ENCODE measurements at regions not wholly inside any gene's neighbourhood (a gene's known extent, or its start where the extent isn't known, plus 50 kb on each side); places are given as distances from the start of the nearest gene placed in this dataset.

DNA sequence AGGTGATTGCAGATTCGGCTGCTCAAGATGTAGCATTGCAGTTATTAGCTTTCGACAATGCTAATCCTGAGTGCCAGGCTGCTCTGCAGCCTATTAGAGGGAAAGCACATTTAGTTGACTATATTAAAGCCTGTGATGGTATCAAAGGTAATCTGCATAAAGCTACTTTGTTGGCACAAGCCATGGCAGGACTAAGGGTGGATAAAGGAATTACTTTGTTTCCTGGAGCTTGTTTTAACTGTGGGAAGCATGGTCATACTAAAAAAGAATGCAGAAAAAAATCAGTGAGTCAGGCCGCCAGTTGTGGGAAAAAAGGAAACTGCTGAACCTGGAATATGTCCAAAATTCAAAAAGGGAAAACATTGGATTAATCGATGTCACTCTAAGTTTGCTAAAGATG lies 154.9 kb upstream of the TECRL start:
- H3K4me3 ChIP-seq (ENCODE audit: low read depth, low read length): no peak overlapping the region
- DNase-seq (ENCODE audit: low read depth): no peak
- TF ChIP-seq, protein P1, sequence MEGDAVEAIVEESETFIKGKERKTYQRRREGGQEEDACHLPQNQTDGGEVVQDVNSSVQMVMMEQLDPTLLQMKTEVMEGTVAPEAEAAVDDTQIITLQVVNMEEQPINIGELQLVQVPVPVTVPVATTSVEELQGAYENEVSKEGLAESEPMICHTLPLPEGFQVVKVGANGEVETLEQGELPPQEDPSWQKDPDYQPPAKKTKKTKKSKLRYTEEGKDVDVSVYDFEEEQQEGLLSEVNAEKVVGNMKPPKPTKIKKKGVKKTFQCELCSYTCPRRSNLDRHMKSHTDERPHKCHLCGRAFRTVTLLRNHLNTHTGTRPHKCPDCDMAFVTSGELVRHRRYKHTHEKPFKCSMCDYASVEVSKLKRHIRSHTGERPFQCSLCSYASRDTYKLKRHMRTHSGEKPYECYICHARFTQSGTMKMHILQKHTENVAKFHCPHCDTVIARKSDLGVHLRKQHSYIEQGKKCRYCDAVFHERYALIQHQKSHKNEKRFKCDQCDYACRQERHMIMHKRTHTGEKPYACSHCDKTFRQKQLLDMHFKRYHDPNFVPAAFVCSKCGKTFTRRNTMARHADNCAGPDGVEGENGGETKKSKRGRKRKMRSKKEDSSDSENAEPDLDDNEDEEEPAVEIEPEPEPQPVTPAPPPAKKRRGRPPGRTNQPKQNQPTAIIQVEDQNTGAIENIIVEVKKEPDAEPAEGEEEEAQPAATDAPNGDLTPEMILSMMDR (conservative IDR thresholded peaks at IDR 0.05; ENCODE audit: low read depth, low read length): no peak

DNA sequence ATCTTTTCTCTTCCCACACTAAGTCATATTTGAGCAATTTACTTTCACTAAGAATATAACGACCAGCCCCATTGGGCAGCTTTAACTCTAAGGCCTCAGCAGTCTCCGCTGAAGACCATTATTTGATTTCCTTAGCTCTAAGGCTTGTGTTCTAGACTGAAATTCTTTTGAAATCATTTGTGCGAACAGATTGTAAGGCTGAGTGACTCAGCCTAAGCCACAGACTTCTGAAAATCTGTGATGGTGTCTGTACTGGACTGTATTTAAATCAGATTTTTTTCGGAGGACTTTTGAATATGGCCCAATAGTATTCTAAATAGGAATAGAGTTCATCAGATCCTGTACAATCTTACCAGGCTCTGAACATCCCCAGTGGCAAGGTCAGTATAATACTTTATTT lies 150.3 kb upstream of the TECRL start:
- TF ChIP-seq, protein P1 (conservative IDR thresholded peaks at IDR 0.05; ENCODE audit: low read depth, low read length): no peak
- H3K4me3 ChIP-seq (ENCODE audit: low read depth, low read length): no peak overlapping the region
- DNase-seq (ENCODE audit: low read depth): no peak

DNA sequence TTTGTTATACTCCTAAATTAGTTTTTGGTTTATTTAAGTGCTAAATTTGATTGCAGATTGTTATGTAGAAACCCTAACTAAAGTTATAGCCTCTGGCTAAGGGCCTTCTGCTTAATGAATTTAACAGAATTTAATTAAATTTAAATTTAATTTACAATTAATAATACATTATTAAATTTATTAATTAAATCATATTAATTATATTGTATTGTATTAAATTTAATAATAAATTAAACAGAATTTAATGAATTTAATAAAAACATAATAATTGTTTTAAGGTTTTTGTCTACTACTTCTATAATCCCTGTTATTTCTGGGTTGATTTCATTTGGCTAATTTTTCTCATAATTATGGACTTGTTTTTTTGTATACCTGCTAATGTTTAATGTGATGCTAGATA lies 141.9 kb upstream of the TECRL start:
- no peak overlapping the region for H3K4me3 ChIP-seq (ENCODE audit: low read depth, low read length)
- no peak for DNase-seq (ENCODE audit: low read depth)
- TF ChIP-seq, protein P1 (conservative IDR thresholded peaks at IDR 0.05; ENCODE audit: low read depth, low read length): no peak

DNA sequence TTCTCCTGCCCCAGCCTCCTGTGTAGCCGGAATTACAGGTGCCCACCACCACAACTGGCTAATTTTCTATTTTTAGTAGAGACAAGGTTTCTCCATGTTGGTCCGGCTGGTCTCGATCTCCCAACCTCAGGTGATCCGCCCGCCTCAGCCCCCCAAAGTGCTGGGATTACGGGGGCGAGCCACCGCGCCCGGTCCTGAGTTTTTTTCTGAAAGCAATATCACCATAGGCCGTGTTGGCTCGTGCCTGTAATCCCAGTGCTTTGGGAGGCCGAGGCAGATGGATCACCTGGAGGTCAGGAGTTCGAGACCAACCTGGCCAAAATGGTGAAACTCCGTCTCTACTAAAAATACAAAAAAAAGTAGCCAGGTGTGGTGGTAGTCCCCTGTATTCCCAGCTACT lies 136.3 kb upstream of the TECRL start:
- H3K4me3 ChIP-seq (ENCODE audit: low read depth, low read length): no peak overlapping the region
- TF ChIP-seq, protein P1 (conservative IDR thresholded peaks at IDR 0.05; ENCODE audit: low read depth, low read length): no peak
- DNase-seq (ENCODE audit: low read depth): no peak

DNA sequence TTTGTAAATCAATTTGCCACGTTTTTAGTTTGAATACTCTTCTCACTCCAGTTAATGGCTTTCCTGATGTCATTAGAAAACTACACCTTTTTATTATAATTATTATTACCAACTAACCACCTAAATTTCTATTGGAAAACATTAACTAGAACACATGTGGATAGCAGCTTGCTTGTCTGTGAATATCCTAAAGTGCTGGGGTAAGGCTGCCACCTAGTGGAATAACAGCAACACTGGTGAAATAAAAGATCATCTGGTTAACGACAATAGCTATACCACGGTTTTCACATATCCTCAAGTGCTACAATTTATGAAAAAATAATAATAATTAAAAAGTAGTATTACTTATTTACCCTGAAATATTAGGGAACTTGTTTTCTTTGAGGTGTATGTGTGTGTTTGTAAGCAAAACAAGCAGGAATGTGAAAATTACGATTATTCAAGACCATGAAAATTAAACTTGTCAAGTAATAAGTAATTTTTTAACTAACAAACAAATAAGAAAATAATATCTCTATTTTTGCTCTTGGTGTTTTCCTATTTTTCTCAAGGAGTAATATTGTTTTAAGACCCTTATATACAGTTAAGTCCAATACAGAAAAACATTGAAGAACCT lies 130.1 kb upstream of the TECRL start:
- TF ChIP-seq, protein P1 (conservative IDR thresholded peaks at IDR 0.05; ENCODE audit: low read depth, low read length): peak; percentile 88

DNA sequence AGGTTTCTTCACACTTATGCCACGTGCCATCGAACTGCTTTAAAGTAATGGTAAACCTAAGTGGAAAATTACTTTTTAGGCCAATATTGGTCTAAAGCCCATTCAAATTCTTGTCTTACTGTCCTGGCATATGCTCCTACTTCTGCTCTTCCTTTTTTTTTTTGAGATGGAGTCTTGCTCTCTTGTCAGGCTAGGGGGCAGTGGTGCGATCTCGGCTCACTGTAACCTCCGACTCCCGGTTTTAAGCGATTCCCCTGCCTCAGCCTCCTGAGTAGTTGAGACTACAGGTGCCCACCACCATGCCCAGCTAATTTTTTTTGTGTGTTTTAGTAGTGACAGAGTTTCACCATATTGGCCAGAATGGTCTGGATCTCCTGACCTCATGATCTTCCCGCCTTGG lies 129.0 kb upstream of the TECRL start:
- TF ChIP-seq, protein P1 (conservative IDR thresholded peaks at IDR 0.05; ENCODE audit: low read depth, low read length): peak; percentile 33
- DNase-seq (ENCODE audit: low read depth): no peak
- H3K4me3 ChIP-seq (ENCODE audit: low read depth, low read length): no peak overlapping the region

More for the DNA sequence above, 130.1 kb upstream of the TECRL start:
- peak; percentile 26 for DNase-seq (ENCODE audit: low read depth)
- H3K4me3 ChIP-seq (ENCODE audit: low read depth, low read length): no peak overlapping the region

DNA sequence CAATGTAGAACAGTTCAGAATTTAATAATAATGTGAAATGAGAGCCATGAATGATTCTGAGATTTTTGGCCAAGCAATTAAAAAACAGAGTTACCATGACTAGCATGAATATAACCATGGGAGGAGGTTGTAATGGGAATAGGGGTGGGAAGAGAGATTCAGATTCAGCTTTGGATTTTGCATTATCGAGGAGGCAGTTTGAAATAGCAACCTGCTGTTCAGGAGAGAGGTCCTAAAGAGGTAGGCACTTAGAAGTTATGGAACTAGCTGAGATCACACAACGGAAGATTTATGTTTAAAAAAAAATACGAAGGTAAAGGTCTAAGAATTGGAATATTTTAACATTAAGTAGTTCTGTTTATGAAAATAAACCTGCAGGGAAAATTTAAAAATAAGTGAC lies 124.4 kb upstream of the TECRL start:
- DNase-seq (ENCODE audit: low read depth): no peak
- TF ChIP-seq, protein P1 (conservative IDR thresholded peaks at IDR 0.05; ENCODE audit: low read depth, low read length): no peak
- no peak overlapping the region for H3K4me3 ChIP-seq (ENCODE audit: low read depth, low read length)

All from epithelial cell of proximal tubule (primary cell).